Adrenal gland (tissue), 5 donors: ENCODE measurements at regions not wholly inside any gene's neighbourhood (a gene's known extent, or its start where the extent isn't known, plus 50 kb on each side); places are given as distances from the start of the nearest gene placed in this dataset.

Experiments
- CTCF ChIP-seq, 6 experiments: fragments of 450-650 bp in 4 of 6; fragments of 200-600 bp in 2 of 6; sonication (generic) in 1 of 6; IDR thresholded peaks; 1 replicate in 5 of 6; 2 replicates in 1 of 6; pipeline versions ENCODE4 v1.5.1 to v1.8.0; 2016 to 2021; ENCODE audit warnings: antibody characterized with exemption in 6 of 6, mild to moderate bottlenecking in 2 of 6, moderate library complexity in 1 of 6
- POLR2A ChIP-seq, 2 donors: fragments of 450-650 bp; IDR thresholded peaks; one replicate each; pipeline ENCODE4 v1.6.1; 2017; ENCODE audit warnings: antibody characterized with exemption in 2 of 2, mild to moderate bottlenecking in 2 of 2, moderate library complexity in 1 of 2
- donor health status: DM: no; HTN: no; CAD: no.

GRCh38 chr10:8435186-8436055, 380.9 kb downstream of the GATA3 start:
- TF ChIP-seq CTCF (IDR thresholded peaks at IDR 0.05) (no peak), POLR2A (IDR thresholded peaks at IDR 0.05) (no peak)
